ENCODE measurements at regions not wholly inside any gene's neighbourhood (a gene's known extent, or its start where the extent isn't known, plus 50 kb on each side); places are given as distances from the start of the nearest gene placed in this dataset.

- TF ChIP-seq POLR2A (IDR thresholded peaks at IDR 0.05; ENCODE audit: low read length) (no peak), GATA1 (IDR thresholded peaks at IDR 0.05; ENCODE audit: low read depth, low read length) (no peak)
- DNase-seq, result no peak
These were observed 62.9 kb upstream of the CAMK2D start for GRCh38 chr4:113824396-113824795.

- no peak for DNase-seq
- TF ChIP-seq POLR2A (IDR thresholded peaks at IDR 0.05; ENCODE audit: low read length), result no peak
- no peak for TF ChIP-seq GATA1 (IDR thresholded peaks at IDR 0.05; ENCODE audit: low read depth, low read length)
These were observed 61.7 kb upstream of the CAMK2D start for GRCh38 chr4:113823291-113823659.

- no peak for DNase-seq
- TF ChIP-seq GATA1 (IDR thresholded peaks at IDR 0.05; ENCODE audit: low read depth, low read length) (no peak), POLR2A (IDR thresholded peaks at IDR 0.05; ENCODE audit: low read length) (no peak)
These were observed 61.2 kb upstream of the CAMK2D start for GRCh38 chr4:113822555-113823290.

- DNase-seq, result no peak
These were observed 60.3 kb upstream of the CAMK2D start for GRCh38 chr4:113821856-113822255.

GRCh38 chr4:113820108-113820507, 58.6 kb upstream of the CAMK2D start:
- DNase-seq, result no peak
- TF ChIP-seq GATA1 (IDR thresholded peaks at IDR 0.05; ENCODE audit: low read depth, low read length) (no peak), POLR2A (IDR thresholded peaks at IDR 0.05; ENCODE audit: low read length) (no peak)

More at GRCh38 chr4:113821856-113822255, 60.3 kb upstream of the CAMK2D start:
- TF ChIP-seq GATA1 (IDR thresholded peaks at IDR 0.05; ENCODE audit: low read depth, low read length) (no peak), POLR2A (IDR thresholded peaks at IDR 0.05; ENCODE audit: low read length) (no peak)

- DNase-seq, result no peak
- no peak for TF ChIP-seq POLR2A (IDR thresholded peaks at IDR 0.05; ENCODE audit: low read length)
- no peak for TF ChIP-seq GATA1 (IDR thresholded peaks at IDR 0.05; ENCODE audit: low read depth, low read length)
These were observed 54.3 kb upstream of the CAMK2D start for GRCh38 chr4:113815826-113816225.

GRCh38 chr4:113811359-113811758, 49.8 kb upstream of the CAMK2D start:
- TF ChIP-seq POLR2A (IDR thresholded peaks at IDR 0.05; ENCODE audit: low read length) (no peak), GATA1 (IDR thresholded peaks at IDR 0.05; ENCODE audit: low read depth, low read length) (no peak)
- DNase-seq, result no peak
